DOHH2 (cell line): ENCODE measurements at regions not wholly inside any gene's neighbourhood (a gene's known extent, or its start where the extent isn't known, plus 50 kb on each side); places are given as distances from the start of the nearest gene placed in this dataset.

Source experiments
- EZH2phosphoT487 ChIP-seq: fragments of 200-600 bp; sonication (generic); IDR thresholded peaks from 2 replicates; pipeline ENCODE4 v1.6.1; 2017; ENCODE audit warnings: borderline replicate concordance, mild to moderate bottlenecking, antibody characterized with exemption, low read length, moderate library complexity, mixed read lengths
- TF ChIP-seq, protein P1 (sequence below): fragments of 200-600 bp; sonication (generic); IDR thresholded peaks from one replicate; pipeline ENCODE4 v1.5.1; 2014; ENCODE audit warnings: antibody characterized with exemption, mild to moderate bottlenecking, low read depth, low read length; ENCODE audit not compliant: poor library complexity, severe bottlenecking

DNA sequence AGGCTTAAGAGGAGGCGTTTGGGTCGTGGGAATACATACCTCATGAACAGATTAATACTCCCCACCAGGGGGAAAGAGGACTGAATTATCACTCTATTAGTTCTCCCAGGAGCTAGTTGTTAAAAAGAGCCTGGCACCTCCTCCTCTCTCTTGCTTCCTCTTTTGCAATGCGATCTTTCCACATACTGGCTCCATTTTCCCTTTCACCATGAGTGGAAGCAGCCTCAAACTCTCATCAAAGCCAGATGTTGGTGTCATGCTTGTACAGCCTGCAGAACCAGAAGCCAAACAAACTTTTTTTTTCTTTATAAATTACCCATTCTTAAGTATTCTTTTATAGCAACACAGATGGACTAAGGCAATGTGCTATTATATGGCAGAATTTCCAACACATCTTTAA, 258.5 kb downstream of the FAM76B start:
- TF ChIP-seq, protein P1, sequence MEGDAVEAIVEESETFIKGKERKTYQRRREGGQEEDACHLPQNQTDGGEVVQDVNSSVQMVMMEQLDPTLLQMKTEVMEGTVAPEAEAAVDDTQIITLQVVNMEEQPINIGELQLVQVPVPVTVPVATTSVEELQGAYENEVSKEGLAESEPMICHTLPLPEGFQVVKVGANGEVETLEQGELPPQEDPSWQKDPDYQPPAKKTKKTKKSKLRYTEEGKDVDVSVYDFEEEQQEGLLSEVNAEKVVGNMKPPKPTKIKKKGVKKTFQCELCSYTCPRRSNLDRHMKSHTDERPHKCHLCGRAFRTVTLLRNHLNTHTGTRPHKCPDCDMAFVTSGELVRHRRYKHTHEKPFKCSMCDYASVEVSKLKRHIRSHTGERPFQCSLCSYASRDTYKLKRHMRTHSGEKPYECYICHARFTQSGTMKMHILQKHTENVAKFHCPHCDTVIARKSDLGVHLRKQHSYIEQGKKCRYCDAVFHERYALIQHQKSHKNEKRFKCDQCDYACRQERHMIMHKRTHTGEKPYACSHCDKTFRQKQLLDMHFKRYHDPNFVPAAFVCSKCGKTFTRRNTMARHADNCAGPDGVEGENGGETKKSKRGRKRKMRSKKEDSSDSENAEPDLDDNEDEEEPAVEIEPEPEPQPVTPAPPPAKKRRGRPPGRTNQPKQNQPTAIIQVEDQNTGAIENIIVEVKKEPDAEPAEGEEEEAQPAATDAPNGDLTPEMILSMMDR = no peak
- TF ChIP-seq EZH2phosphoT487 = no peak
